GM23248 (cell line): ENCODE measurements at regions not wholly inside any gene's neighbourhood (a gene's known extent, or its start where the extent isn't known, plus 50 kb on each side); places are given as distances from the start of the nearest gene placed in this dataset.

ENCODE experiments used
- EZH2 ChIP-seq: fragments of 200-600 bp; sonication (generic); IDR thresholded peaks from 2 replicates; pipeline ENCODE4 v1.6.1; 2018; ENCODE audit warnings: antibody characterized with exemption, mild to moderate bottlenecking; ENCODE audit not compliant: insufficient read depth, poor library complexity, severe bottlenecking
- EZH2phosphoT487 ChIP-seq: fragments of 200-600 bp; sonication (generic); IDR thresholded peaks from 2 replicates; pipeline ENCODE4 v1.6.1; 2018; ENCODE audit warnings: antibody characterized with exemption, moderate library complexity, mild to moderate bottlenecking, low read depth; ENCODE audit not compliant: insufficient read depth

DNA sequence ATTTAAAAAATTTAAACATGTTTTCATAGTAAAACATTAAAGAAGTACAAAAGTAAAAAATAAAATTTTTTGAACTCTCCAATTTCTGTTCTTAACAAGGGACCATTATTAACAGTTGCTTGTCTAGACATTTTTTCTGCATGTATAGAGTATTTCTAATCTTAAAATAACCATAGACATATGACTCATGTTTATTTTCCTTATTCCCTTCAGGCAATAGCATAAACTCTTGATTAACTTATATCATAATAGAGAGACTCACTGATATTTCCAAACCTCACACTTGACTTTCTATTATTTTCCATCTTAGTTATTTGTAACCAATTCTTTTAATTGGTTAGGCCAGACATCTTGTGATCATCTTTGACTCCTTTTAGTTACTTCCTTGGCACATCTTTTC lies 325.6 kb upstream of the SOX14 start:
- TF ChIP-seq EZH2 = no peak
- no peak for TF ChIP-seq EZH2phosphoT487
